GM21447 (cell line): ENCODE measurements at regions not wholly inside any gene's neighbourhood (a gene's known extent, or its start where the extent isn't known, plus 50 kb on each side); places are given as distances from the start of the nearest gene placed in this dataset.
A peak's percentile ranks its signal among the peaks of the same experiment; 100 is the strongest.
"Not testable (repeated sequence)": the region's sequence is repeated elsewhere in the genome, so short reads cannot be mapped to it uniquely, and the experiment has no call there.

Experiments
- ATAC-seq: cut with Tn5 transposase; IDR thresholded peaks from one replicate; pipeline ENCODE4 v1.9.1; 2021; ENCODE audit not compliant: unreplicated experiment

DNA sequence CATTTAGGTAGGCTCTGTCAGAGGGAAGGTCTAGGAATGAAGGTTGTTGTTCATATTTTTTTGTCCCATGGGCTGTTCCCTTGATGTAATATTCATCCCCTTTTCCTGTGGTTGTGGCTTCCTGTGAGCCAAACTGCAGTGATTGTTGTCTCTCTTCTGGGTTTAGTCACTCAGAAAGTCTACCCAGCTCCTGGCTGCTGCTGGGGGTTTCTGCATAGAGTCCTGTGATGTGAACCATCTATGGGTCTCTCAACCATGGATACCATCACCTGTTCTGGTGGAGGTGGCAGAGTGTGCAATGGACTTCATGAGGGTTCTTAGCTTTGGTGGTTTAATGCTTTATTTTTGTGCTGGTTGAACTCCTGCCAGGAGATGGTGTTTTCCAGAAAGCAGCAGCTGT is 122.8 kb downstream of the ZC4H2 start:
- no peak for ATAC-seq

DNA sequence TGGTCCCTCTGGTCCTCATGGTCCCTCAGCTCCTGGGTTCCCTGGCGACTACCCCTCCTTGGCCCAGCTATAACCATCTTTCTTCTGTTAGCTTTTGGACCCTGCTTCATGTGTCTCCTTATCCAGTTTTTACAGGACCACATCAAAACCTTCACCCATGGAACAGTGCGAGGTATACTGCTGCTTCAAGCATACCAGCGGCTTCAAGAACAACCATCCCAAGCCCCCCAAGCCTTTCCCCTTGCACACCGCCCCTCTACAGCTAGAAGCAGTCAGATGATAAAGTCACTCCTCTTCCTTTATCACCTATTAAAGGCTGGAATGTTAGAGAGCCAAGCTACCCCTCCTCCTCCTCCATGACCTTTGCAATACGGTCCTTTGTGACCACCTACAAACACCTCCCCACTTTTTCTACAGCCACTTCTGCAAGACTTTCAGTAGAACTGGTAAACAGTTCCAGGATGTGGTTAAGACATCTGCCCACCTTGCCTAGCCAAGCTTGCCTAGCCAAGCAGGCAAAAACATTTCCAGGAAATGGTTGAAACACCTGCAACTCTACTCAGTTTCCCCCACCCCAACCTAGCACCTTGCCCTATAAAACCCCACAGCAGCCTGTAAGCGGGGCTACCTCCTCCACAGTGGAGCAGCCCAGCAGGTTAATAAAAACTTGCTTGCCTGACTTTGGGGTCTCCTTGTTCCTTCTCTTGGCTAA is 125.7 kb downstream of the ZC4H2 start:
- peak; percentile 84 for ATAC-seq

DNA sequence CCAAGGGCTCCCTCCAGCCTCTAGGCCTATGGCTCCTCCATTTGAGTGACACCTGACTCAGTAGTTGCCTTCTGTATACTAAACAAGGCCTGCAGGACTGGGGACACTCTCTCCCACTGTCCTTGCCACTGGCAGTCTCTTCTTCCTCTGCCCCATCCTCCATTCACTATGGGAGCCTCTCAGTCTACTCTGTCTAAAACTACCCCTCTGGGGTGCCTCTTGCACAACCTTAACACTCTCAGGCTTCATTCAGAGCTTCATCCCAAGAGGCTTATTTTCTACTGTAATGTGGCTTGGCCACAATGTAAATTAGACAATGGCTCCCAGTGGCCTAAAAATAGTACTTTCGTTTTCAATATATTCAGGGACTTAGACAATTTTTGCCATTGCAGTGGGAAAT is 133.0 kb downstream of the ZC4H2 start:
- no peak for ATAC-seq

DNA sequence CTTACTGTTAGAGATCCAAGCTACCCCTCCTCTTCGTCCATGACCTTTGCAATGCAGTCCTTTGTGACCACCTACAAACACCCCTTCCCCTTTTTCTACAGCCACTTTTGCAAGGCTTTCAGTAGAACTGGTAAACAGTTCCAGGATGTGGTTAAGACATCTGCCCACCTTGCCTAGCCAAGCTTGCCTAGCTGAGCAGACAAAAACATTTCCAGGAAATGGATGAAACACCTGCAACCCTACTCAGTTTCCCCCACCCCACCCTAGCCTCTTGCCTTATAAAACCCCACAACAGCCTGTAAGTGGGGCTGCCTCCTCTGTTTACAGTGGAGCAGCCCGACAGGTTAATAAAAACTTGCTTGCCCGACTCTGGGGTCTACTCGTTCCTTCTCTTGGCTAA is 133.8 kb downstream of the ZC4H2 start:
- peak; percentile 70 for ATAC-seq

DNA sequence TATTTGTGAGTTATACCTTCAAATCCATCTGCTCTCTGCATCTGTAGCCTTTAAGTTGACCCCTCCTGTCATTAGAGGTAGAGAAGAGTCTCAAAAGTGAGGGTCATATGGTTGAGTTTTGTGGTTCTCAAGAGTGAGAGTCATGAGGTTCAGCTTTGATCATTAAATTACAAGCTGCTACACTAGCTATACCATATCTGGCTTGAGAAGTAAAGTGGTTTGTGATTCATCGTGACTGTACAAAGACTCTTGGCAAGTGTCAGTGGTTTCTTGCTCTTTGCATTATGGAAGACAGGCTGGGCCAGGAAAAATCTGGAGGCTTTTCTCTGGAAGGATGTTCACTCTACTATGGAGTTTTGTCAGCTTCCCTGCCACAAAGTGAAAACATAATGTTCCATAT is 170.6 kb downstream of the ZC4H2 start:
- no peak for ATAC-seq

DNA sequence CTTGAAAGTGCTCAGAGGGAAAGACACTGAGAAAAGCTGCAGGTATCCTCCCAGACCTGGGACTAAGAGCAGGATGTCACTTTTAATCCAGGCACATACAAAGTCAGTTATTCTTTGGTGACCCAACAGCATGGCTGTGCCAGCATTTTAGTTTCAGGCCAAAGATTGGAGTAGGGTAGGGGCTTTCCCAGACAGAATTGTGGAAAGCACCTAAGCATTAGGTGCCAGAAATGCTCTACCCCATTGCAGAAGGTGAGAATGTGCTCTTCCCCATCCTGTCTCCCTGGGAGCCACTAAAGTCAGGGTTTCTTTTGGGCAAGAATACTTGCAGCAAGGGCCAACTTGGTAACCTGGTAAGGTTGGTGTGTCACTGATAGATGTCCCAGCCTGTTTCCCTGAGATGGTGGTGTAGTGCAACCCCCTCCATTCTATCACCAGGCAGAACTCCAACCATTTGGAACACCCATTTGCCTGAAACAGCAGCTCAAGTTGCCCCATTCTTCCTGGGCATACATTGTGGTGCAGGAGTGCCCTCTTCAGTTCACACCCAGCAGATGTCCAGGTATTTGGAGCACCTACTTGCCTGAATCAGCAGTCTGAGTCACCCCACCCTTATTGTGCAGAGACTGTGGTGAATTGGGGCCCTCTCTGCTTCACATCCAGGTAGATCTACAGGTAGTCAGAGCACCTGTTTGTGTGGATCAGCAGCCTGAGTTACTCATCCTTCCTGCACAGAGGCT is 183.5 kb downstream of the ZC4H2 start:
- no peak for ATAC-seq

DNA sequence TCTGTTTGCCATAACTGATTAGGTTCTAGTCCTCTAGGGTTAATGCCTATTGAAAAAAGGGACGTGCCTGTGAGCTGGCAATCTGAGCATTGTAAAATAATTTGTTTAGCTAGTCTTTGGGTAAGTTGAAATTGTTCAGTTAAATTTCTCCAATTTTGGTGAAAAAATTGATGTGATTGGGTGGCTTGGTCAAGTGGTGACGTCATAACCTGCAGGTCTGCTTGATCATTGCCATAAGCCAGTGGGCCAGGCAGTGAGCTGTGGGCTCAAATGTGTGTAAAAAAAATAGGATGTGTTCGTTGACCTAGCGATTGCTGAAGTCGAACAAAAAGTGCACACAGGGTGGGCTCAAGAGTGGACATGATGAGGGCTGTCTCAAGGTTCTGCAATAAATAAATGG is 193.3 kb downstream of the ZC4H2 start:
- no peak for ATAC-seq

DNA sequence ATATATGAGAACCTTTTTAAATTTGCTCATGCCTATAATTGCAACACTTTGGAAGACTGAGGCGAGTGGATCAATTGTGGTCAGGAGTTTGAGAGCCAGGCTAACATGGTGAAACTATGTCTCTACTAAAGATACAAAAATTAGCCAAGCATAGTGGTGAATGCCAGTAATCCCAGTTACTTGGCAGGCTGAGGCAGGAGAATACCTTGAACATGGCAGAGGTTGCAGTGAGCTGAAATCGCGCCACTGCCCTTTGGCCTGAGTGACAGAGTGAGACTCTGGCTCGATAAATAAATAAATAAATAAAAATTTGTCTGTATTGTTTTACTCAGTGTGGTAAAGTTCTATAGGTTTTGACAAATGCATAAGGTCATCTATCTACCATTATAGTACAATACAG is 218.2 kb downstream of the ZC4H2 start:
- ATAC-seq: no peak

DNA sequence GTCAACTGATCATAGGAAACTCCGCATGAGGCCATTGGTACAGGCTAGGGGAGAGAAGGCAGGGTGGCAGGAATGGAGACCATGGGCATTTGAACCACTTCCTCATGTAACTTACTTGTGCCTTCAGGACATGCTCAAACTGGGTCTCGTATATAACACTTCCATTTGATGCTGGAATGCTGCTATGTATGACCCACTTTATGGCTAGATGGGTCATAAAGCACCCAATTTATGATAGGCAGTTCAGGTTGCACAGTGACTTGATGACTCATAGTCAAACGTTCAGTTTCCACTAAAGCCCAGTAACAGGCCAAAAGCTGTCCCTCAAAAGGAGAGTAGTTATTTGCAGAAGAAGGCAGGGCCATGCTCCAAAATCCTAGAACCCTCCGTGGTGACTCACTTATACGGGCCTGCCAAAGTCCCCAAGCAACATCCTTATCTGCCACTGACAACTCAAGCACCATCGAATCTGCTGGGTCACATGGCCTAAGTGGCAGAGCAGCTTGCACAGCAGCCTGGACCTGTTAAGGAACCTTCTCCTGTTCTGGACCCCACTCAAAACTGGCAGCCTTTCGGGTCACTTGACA is 236.4 kb downstream of the ZC4H2 start:
- no peak for ATAC-seq

DNA sequence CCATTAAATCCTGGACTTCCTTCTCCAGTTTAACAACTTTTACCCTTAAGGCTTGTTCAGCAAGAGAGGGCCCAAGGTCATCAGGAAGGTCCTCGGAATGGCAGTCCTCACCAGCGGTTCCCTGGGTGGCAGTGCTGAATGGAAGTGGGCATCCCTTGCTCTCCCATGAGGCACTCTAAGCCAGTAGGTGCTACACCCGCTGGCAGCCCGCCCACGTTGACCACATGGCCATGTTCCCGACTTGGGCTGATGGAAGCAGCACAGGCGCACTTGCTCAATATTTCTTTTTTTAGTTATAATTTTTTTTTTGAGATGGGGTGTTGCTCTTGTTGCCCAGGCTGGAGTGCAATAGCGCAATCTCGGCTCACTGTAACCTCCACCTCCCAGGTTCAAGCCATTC is 277.9 kb downstream of the ZC4H2 start:
- no peak for ATAC-seq

DNA sequence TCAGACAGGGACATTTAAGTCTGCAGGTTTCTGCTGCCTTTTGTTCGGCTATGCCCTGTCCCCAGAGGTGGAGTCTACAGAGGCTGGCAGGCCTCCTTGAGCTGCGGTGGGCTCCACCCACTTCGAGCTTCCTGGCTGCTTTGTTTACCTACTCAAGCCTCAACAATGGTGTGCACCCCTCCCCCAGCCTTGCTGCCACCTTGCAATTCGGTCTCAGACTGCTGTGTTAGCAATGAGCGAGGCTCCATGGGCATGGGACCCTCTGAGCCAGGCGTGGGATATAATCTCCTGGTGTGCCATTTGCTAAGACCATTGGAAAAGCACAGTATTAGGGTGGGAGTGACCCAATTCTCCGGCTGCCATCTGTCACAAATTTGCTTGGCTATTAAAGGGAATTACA is 280.9 kb downstream of the ZC4H2 start:
- ATAC-seq: not testable (repeated sequence)

DNA sequence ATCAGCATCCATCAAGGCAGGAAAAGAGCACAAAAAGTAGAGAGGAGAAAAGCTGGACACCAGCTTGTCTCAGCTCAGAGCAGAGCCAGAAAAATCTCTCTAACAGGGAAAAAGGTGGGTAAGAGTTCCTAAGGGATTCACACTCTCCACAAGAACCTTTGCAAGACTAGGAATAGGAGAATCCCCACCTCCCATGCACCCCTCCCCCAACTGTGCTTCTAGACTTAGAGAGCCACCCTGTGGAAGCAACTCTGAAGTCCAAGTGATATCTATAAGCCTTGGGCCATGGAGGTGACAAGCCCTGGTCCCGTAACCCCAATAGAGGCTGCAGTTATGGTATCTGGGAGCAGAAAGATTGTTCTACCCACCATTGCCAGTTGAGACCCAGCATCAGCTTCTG is 267.6 kb upstream of the MTMR8 start:
- ATAC-seq: no peak

DNA sequence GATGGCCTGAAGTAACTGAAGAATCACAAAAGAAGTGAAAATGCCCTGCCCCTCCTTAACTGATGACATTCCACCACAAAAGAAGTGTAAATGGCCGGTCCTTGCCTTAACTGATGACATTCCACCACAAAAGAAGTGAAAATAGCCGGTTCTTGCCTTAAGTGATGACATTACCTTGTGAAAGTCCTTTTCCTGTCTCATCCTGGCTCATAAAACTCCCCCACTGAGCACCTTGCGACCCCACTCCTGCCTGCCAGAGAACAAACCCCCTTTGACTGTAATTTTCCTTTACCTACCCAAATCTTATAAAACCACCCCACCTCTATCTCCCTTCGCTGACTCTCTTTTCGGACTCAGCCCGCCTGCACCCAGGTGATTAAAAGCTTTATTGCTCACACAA is 262.0 kb upstream of the MTMR8 start:
- not testable (repeated sequence) for ATAC-seq

DNA sequence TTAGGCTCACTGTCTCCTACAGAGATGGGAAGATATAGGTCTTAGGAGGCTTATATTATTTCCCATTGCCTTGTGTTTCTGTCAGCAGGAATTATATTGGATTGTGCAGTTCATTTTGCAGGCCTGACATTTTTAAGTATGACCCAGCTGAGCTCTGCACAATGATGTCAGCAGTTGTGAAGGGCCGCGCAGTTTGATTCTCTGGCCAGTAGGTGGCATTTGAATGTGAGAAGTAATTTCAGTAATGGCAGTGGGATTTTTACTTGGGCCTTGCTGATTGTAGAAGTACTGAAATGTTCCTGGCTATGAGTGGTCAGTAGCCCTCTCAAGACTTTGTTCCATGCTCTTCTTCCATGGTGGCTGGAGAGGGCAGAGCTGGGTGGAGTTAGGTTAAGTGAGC is 247.2 kb upstream of the MTMR8 start:
- ATAC-seq: no peak
